IMR-90 (cell line): ENCODE measurements at regions not wholly inside any gene's neighbourhood (a gene's known extent, or its start where the extent isn't known, plus 50 kb on each side); places are given as distances from the start of the nearest gene placed in this dataset.
A peak's percentile ranks its signal among the peaks of the same experiment; 100 is the strongest.

ENCODE experiments used
- ATAC-seq: fragments of 200-7000 bp; cut with Tn5 transposase; 2 replicates; pipeline ENCODE4 v1.9.1; 2020; ENCODE audit warnings: low read depth, mild to moderate bottlenecking, moderate library complexity
- BruUV-seq: library from RNA; stranded (reverse); fragments of 400-500 nt; replicated peaks from 2 replicates; lab custom pipeline; 2021; lab: Mats Ljungman, UMichigan
- CTCF ChIA-PET: fragments of 300-600 bp; formaldehyde crosslinking; extraction: SDS; loops from one replicate; lab custom pipeline; 2021; ENCODE audit warnings: antibody characterized with exemption; lab: Yijun Ruan, JAX
- POLR2A ChIA-PET: fragments of 300-600 bp; sonication (Branson Sonifier 250); formaldehyde crosslinking; loops from one replicate; lab custom pipeline; 2022; ENCODE audit warnings: antibody characterized with exemption; ENCODE audit not compliant: unreplicated experiment; lab: Charles Lee
- DNase-seq: peaks from one replicate; pipeline ENCODE4 v3.0.0; 2013
- H2AFZ ChIP-seq: replicated peaks from 2 replicates; pipeline ENCODE3; 2013; ENCODE audit warnings: low read length, mild to moderate bottlenecking; ENCODE audit not compliant: poor library complexity
- H2AK5ac ChIP-seq: 2 replicates; pipeline ENCODE4 v1.6.1; 2013; ENCODE audit warnings: low read depth, low read length, inconsistent platforms
- H2AK9ac ChIP-seq: replicated peaks from 2 replicates; pipeline ENCODE3; 2013; ENCODE audit warnings: mild to moderate bottlenecking, low read depth, low read length, moderate library complexity; ENCODE audit not compliant: poor library complexity
- H2BK120ac ChIP-seq: 2 replicates; pipeline ENCODE4 v1.6.1; 2013; ENCODE audit warnings: low read depth, low read length, inconsistent platforms
- H2BK15ac ChIP-seq: 3 replicates; pipeline ENCODE4 v1.6.1; 2013; ENCODE audit warnings: low read depth, low read length, inconsistent platforms
- H2BK20ac ChIP-seq: 2 replicates; pipeline ENCODE4 v1.6.1; 2013; ENCODE audit warnings: low read depth, mild to moderate bottlenecking, inconsistent platforms, low read length, moderate library complexity
- H2BK5ac ChIP-seq: 2 replicates; pipeline ENCODE4 v1.6.1; 2013; ENCODE audit warnings: mild to moderate bottlenecking, low read depth, low read length, inconsistent platforms; ENCODE audit not compliant: poor library complexity, severe bottlenecking
- H3K14ac ChIP-seq: replicated peaks from 2 replicates; pipeline ENCODE4 v1.6.1; 2013; ENCODE audit warnings: low read depth, low read length, inconsistent platforms
- H3K18ac ChIP-seq: 2 replicates; pipeline ENCODE4 v1.6.1; 2013; ENCODE audit warnings: low read depth, low read length, control low read depth
- H3K23ac ChIP-seq: 2 replicates; pipeline ENCODE4 v1.6.1; 2013; ENCODE audit warnings: low read depth, low read length, inconsistent platforms
- H3K27ac ChIP-seq: 2 replicates; pipeline ENCODE4 v1.5.1; 2013; ENCODE audit warnings: mild to moderate bottlenecking, control low read depth, low read length; ENCODE audit not compliant: insufficient read depth
- H3K27me3 ChIP-seq: 2 replicates; pipeline ENCODE4 v1.6.1; 2013; ENCODE audit warnings: low read length; ENCODE audit not compliant: control insufficient read depth, insufficient read depth
- H3K36me3 ChIP-seq: 2 replicates; pipeline ENCODE4 v1.6.1; 2013; ENCODE audit warnings: low read length, mixed read lengths; ENCODE audit not compliant: control insufficient read depth, insufficient read depth
- H3K4ac ChIP-seq: 2 replicates; pipeline ENCODE4 v1.6.1; 2013; ENCODE audit warnings: low read depth, low read length, inconsistent platforms
- H3K4me1 ChIP-seq: 2 replicates; pipeline ENCODE4 v1.6.1; 2013; ENCODE audit warnings: low read length, mixed read lengths; ENCODE audit not compliant: control insufficient read depth, insufficient read depth
- H3K4me2 ChIP-seq: 2 replicates; pipeline ENCODE4 v1.6.1; 2013; ENCODE audit warnings: low read depth, mild to moderate bottlenecking, control low read depth, low read length, moderate library complexity
- H3K4me3 ChIP-seq: 2 replicates; pipeline ENCODE4 v1.5.1; 2013; ENCODE audit warnings: low read depth, mild to moderate bottlenecking, control low read depth, low read length, moderate library complexity; ENCODE audit not compliant: insufficient read depth
- H3K56ac ChIP-seq: 2 replicates; pipeline ENCODE4 v1.6.1; 2013; ENCODE audit warnings: low read length, inconsistent platforms; ENCODE audit not compliant: insufficient read depth; ENCODE audit errors: extremely low read depth
- H3K79me1 ChIP-seq, 2 experiments: 2 replicates each; pipeline ENCODE4 v1.6.1; 2013; ENCODE audit warnings: low read length in 2 of 2, inconsistent platforms in 1 of 2, low read depth in 1 of 2
- H3K9ac ChIP-seq: 2 replicates; pipeline ENCODE4 v1.6.1; 2013; ENCODE audit warnings: low read depth, low read length, control low read depth
- H3K9me1 ChIP-seq: 2 replicates; pipeline ENCODE4 v1.6.1; 2013; ENCODE audit warnings: low read length, inconsistent platforms; ENCODE audit not compliant: insufficient read depth
- H3K9me3 ChIP-seq: 2 replicates; pipeline ENCODE4 v1.6.1; 2013; ENCODE audit warnings: low read length; ENCODE audit not compliant: control insufficient read depth, insufficient read depth
- H4K20me1 ChIP-seq: 2 replicates; pipeline ENCODE4 v1.6.1; 2013; ENCODE audit warnings: low read length, inconsistent platforms; ENCODE audit not compliant: insufficient read depth
- H4K5ac ChIP-seq: 2 replicates; pipeline ENCODE4 v1.6.1; 2013; ENCODE audit warnings: mild to moderate bottlenecking, low read depth, low read length, control low read depth
- H4K8ac ChIP-seq, 2 experiments: 2 replicates each; pipeline ENCODE4 v1.6.1; 2013; ENCODE audit warnings: low read depth in 2 of 2, low read length in 2 of 2, control low read depth in 1 of 2, inconsistent platforms in 1 of 2
- H4K91ac ChIP-seq: 2 replicates; pipeline ENCODE4 v1.6.1; 2013; ENCODE audit warnings: low read depth, low read length, inconsistent platforms; ENCODE audit not compliant: insufficient read depth
- BHLHE40 ChIP-seq: fragments of 150-350 bp; IDR thresholded peaks from 2 replicates; pipeline ENCODE4 v1.6.1; 2016; ENCODE audit warnings: mild to moderate bottlenecking, low read depth, low read length
- CEBPB ChIP-seq: IDR thresholded peaks from 2 replicates; pipeline ENCODE4 v1.6.1; 2012; ENCODE audit warnings: low read depth, low read length, improper control_type of control experiment
- FOS ChIP-seq: fragments of 150-350 bp; IDR thresholded peaks from 2 replicates; pipeline ENCODE4 v1.6.1; 2016; ENCODE audit warnings: low read depth, low read length
- MAZ ChIP-seq: IDR thresholded peaks from 2 replicates; pipeline ENCODE4 v1.6.1; 2012; ENCODE audit warnings: low read depth, mild to moderate bottlenecking, low read length, improper control_type of control experiment, moderate library complexity, borderline replicate concordance
- NFE2L2 ChIP-seq: fragments of 150-350 bp; IDR thresholded peaks from 2 replicates; pipeline ENCODE4 v1.6.1; 2016; ENCODE audit warnings: low read depth, mild to moderate bottlenecking, low read length
- POLR2A ChIP-seq: IDR thresholded peaks from 2 replicates; pipeline ENCODE4 v1.6.1; 2012; ENCODE audit warnings: mild to moderate bottlenecking, low read depth, low read length
- RFX5 ChIP-seq: IDR thresholded peaks from 2 replicates; pipeline ENCODE4 v1.8.0; 2012; ENCODE audit warnings: low read depth, mild to moderate bottlenecking, low read length, moderate library complexity
- USF2 ChIP-seq: fragments of 150-350 bp; IDR thresholded peaks from 2 replicates; pipeline ENCODE4 v1.6.1; 2017; ENCODE audit warnings: mild to moderate bottlenecking, antibody characterized with exemption, low read length, low read depth
- WGBS, 2 experiments: methylation state at CpG; one replicate each; pipeline versions ENCODE4 v1.1.5 to v1.1.7; 2013; ENCODE audit warnings: missing lambda C conversion rate in 2 of 2; ENCODE audit not compliant: insufficient read length in 1 of 2; ENCODE audit errors: extremely low coverage in 2 of 2; 5-methylcytosine and 5-hydroxymethylcytosine counted together
- dilution Hi-C: fragments of 300-500 bp; cut with HindIII; formaldehyde crosslinking; loops from one replicate; pipeline ENCODE4 v1.14.3; 2018; ENCODE audit warnings: low sequenced_read_pairs; ENCODE audit not compliant: unreplicated experiment
- in situ Hi-C: fragments of 300-500 bp; cut with MboI; formaldehyde crosslinking; loops from 3 replicates; pipeline ENCODE4 v1.14.3; 2019; ENCODE audit warnings: low sequenced_read_pairs, inconsistent platforms, mixed read lengths
- intact Hi-C: fragments of 100-400 bp; cut with micrococcal nuclease; formaldehyde crosslinking; loops from 2 replicates; pipeline ENCODE4 v1.10.0; 2022
- TF ChIP-seq, protein P1 (sequence below): conservative IDR thresholded peaks from 2 replicates; pipeline ENCODE4 v1.5.1; 2012; ENCODE audit warnings: mild to moderate bottlenecking, low read depth, low read length, improper control_type of control experiment

GRCh38 chr2:220959391-220959802 is 612.7 kb downstream of the EPHA4 start:
- no CpG with 5 or more reads among the region's 1 CpG for WGBS, 2 experiments
- Histone ChIP-seq H3K14ac (no peak overlapping the region), H2AFZ (no peak overlapping the region), H3K27me3 (peaks cover 6% of the 10 kb centered on the region), H4K8ac (no peak overlapping the region), H4K20me1 (no peaks in the 10 kb centered on the region), H3K4me1 (no peaks in the 10 kb centered on the region), H3K18ac (no peak overlapping the region), H3K4me2 (no peak overlapping the region), H3K56ac (no peak overlapping the region), H4K5ac (no peak overlapping the region), H3K36me3 (no peaks in the 10 kb centered on the region), H3K23ac (no peak overlapping the region), H2BK5ac (no peak overlapping the region), H3K4me3 (no peak overlapping the region), H3K4ac (no peak overlapping the region), H3K9me1 (no peaks in the 10 kb centered on the region), H4K91ac (no peak overlapping the region), H2BK120ac (no peak overlapping the region), H2BK15ac (no peak overlapping the region), H2AK5ac (no peak overlapping the region), H3K9me3 (no peaks in the 10 kb centered on the region), H3K27ac (no peak overlapping the region), H2BK20ac (no peak overlapping the region), H2AK9ac (no peak overlapping the region), H3K79me1 (no peaks in the 10 kb centered on the region), H3K9ac (no peak overlapping the region)
- DNase-seq (peak; percentile 7), ATAC-seq (peak; percentile 44)
- intact Hi-C loops (loop anchor here (10.0 kb wide), 1 partner anchor 175 kb away; no protein-coding TSS in a partner anchor), in situ Hi-C loops (no loop called here), dilution Hi-C loops (no loop called here)
- CTCF ChIA-PET: no interaction called here
- TF ChIP-seq USF2: no peak
- TF ChIP-seq MAZ: no peak
- no peak for TF ChIP-seq BHLHE40
- TF ChIP-seq CEBPB: no peak
- no peak for TF ChIP-seq POLR2A
- TF ChIP-seq RFX5: no peak
- TF ChIP-seq FOS: no peak
- TF ChIP-seq, protein P1, sequence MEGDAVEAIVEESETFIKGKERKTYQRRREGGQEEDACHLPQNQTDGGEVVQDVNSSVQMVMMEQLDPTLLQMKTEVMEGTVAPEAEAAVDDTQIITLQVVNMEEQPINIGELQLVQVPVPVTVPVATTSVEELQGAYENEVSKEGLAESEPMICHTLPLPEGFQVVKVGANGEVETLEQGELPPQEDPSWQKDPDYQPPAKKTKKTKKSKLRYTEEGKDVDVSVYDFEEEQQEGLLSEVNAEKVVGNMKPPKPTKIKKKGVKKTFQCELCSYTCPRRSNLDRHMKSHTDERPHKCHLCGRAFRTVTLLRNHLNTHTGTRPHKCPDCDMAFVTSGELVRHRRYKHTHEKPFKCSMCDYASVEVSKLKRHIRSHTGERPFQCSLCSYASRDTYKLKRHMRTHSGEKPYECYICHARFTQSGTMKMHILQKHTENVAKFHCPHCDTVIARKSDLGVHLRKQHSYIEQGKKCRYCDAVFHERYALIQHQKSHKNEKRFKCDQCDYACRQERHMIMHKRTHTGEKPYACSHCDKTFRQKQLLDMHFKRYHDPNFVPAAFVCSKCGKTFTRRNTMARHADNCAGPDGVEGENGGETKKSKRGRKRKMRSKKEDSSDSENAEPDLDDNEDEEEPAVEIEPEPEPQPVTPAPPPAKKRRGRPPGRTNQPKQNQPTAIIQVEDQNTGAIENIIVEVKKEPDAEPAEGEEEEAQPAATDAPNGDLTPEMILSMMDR: no peak
- TF ChIP-seq NFE2L2: no peak
- no TSS peak for BruUV-seq
- POLR2A ChIA-PET: no interaction called here
